A673 (cell line): ENCODE measurements at regions not wholly inside any gene's neighbourhood (a gene's known extent, or its start where the extent isn't known, plus 50 kb on each side); places are given as distances from the start of the nearest gene placed in this dataset.

Experiments used
- BruUV-seq: library from RNA; stranded (reverse); fragments of 400-500 nt; replicated peaks from 2 replicates; lab custom pipeline; 2021; lab: Mats Ljungman, UMichigan
- CTCF ChIA-PET: fragments of 300-600 bp; sonication (Branson Sonifier 250); formaldehyde crosslinking; loops from one replicate; lab custom pipeline; 2022; ENCODE audit warnings: antibody characterized with exemption; lab: Charles Lee
- POLR2A ChIA-PET: fragments of 300-600 bp; sonication (Branson Sonifier 250); formaldehyde crosslinking; loops from one replicate; lab custom pipeline; 2022; ENCODE audit warnings: antibody characterized with exemption; ENCODE audit not compliant: low non-redundant PET; lab: Charles Lee
- DNase-seq: peaks from one replicate; pipeline ENCODE4 v3.0.0-alpha.2; 2015; ENCODE audit warnings: low spot score
- H3K27ac ChIP-seq: fragments of 200-600 bp; sonication (generic); 2 replicates; pipeline ENCODE4 v1.5.1; 2016; ENCODE audit warnings: mixed run types, low read depth, mild to moderate bottlenecking, mixed read lengths, antibody characterized with exemption, low read length; ENCODE audit not compliant: poor library complexity, severe bottlenecking
- H3K27me3 ChIP-seq: fragments of 200-600 bp; sonication (generic); replicated peaks from 2 replicates; pipeline ENCODE4 v1.6.1; 2017; ENCODE audit warnings: mixed run types, low read depth, mild to moderate bottlenecking, mixed read lengths, antibody characterized with exemption, low read length; ENCODE audit not compliant: insufficient read depth, poor library complexity
- H3K36me3 ChIP-seq: fragments of 200-600 bp; sonication (generic); 2 replicates; pipeline ENCODE4 v1.6.1; 2016; ENCODE audit warnings: mixed run types, mild to moderate bottlenecking, mixed read lengths, antibody characterized with exemption, low read length; ENCODE audit not compliant: insufficient read depth, poor library complexity, severe bottlenecking
- H3K4me1 ChIP-seq: fragments of 200-600 bp; sonication (generic); 2 replicates; pipeline ENCODE4 v1.6.1; 2017; ENCODE audit warnings: mixed run types, mild to moderate bottlenecking, mixed read lengths, antibody characterized with exemption, low read length; ENCODE audit not compliant: insufficient read depth, poor library complexity, severe bottlenecking
- H3K4me3 ChIP-seq: fragments of 200-600 bp; sonication (generic); 2 replicates; pipeline ENCODE4 v1.5.1; 2016; ENCODE audit warnings: low read depth, mixed run types, mild to moderate bottlenecking, mixed read lengths, low read length; ENCODE audit not compliant: poor library complexity, severe bottlenecking
- H3K9me3 ChIP-seq: fragments of 200-600 bp; sonication (generic); 2 replicates; pipeline ENCODE4 v1.6.1; 2016; ENCODE audit warnings: mixed run types, low read depth, mild to moderate bottlenecking, mixed read lengths, antibody characterized with exemption, low read length; ENCODE audit not compliant: poor library complexity, severe bottlenecking
- EZH2 ChIP-seq: fragments of 200-600 bp; sonication (generic); IDR thresholded peaks from 2 replicates; pipeline ENCODE4 v1.6.1; 2017; ENCODE audit warnings: borderline replicate concordance, low read depth, mild to moderate bottlenecking, mixed read lengths, antibody characterized with exemption, low read length; ENCODE audit not compliant: poor library complexity, severe bottlenecking
- intact Hi-C: fragments of 100-400 bp; cut with micrococcal nuclease; formaldehyde crosslinking; loops from one replicate; pipeline ENCODE4 v1.10.0; 2022; ENCODE audit not compliant: unreplicated experiment
- TF ChIP-seq, protein P1 (sequence below): fragments of 300-800, 200-600 bp; sonication (generic); conservative IDR thresholded peaks from 2 replicates; pipeline ENCODE4 v1.5.1; 2017; ENCODE audit warnings: low read depth, mild to moderate bottlenecking, antibody characterized with exemption, low read length, moderate library complexity, mixed read lengths

DNA sequence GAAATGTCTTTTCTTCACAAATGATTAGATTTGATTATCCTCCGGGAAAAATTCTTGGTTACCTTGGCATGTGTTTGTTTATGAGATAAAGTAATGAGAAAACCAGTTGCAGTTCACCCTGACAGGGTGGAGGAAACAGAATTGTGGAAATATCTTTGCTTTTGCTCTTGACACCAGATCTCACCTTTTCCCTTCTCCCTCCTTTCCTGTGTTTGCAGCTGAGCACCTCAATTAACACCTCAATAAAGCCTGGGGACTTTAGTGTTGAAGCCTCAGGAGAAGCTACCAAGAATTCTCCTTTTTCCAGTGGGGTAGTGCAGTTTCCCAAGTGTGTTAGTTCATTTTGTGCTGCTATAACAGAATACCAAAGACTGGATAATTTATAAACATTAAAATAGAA lies 350.8 kb upstream of the IGFBP7 start:
- no peaks in the 10 kb centered on the region for H3K36me3 ChIP-seq
- H3K27ac ChIP-seq, result no peak overlapping the region
- intact Hi-C loops, result no loop called here
- no peak for DNase-seq
- no peaks in the 10 kb centered on the region for H3K27me3 ChIP-seq
- CTCF ChIA-PET, result no interaction called here
- H3K4me3 ChIP-seq, result no peak overlapping the region
- TF ChIP-seq, protein P1, sequence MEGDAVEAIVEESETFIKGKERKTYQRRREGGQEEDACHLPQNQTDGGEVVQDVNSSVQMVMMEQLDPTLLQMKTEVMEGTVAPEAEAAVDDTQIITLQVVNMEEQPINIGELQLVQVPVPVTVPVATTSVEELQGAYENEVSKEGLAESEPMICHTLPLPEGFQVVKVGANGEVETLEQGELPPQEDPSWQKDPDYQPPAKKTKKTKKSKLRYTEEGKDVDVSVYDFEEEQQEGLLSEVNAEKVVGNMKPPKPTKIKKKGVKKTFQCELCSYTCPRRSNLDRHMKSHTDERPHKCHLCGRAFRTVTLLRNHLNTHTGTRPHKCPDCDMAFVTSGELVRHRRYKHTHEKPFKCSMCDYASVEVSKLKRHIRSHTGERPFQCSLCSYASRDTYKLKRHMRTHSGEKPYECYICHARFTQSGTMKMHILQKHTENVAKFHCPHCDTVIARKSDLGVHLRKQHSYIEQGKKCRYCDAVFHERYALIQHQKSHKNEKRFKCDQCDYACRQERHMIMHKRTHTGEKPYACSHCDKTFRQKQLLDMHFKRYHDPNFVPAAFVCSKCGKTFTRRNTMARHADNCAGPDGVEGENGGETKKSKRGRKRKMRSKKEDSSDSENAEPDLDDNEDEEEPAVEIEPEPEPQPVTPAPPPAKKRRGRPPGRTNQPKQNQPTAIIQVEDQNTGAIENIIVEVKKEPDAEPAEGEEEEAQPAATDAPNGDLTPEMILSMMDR, result no peak
- no peak for TF ChIP-seq EZH2
- H3K9me3 ChIP-seq, result no peaks in the 10 kb centered on the region
- POLR2A ChIA-PET, result no interaction called here
- H3K4me1 ChIP-seq, result no peaks in the 10 kb centered on the region
- no TSS peak for BruUV-seq

DNA sequence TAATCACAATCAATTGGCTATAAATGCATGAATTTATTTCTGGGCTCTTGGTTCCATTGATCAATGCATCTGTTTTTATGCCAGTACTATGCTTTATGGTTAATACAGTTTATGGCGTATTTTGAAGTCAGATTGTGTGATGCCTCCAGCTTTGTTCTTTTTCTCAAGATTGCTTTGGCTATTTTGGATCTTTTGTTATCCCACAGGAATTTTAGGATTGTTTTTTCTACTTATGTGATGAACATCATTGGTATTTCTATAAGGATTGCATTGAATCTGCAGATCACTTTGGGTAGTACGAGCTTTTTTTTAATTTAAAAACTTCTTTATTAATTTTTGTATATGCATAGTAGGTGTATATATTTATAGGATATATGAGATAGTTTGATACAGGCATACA lies 338.7 kb upstream of the IGFBP7 start:
- ChIA-PET CTCF (no interaction called here), POLR2A (no interaction called here)
- no TSS peak for BruUV-seq
- Histone ChIP-seq H3K4me3 (no peak overlapping the region), H3K9me3 (no peaks in the 10 kb centered on the region), H3K27ac (no peak overlapping the region), H3K27me3 (no peaks in the 10 kb centered on the region), H3K4me1 (no peaks in the 10 kb centered on the region), H3K36me3 (no peaks in the 10 kb centered on the region)
- no peak for DNase-seq
- TF ChIP-seq, protein P1, result no peak
- TF ChIP-seq EZH2, result no peak
- intact Hi-C loops, result no loop called here

DNA sequence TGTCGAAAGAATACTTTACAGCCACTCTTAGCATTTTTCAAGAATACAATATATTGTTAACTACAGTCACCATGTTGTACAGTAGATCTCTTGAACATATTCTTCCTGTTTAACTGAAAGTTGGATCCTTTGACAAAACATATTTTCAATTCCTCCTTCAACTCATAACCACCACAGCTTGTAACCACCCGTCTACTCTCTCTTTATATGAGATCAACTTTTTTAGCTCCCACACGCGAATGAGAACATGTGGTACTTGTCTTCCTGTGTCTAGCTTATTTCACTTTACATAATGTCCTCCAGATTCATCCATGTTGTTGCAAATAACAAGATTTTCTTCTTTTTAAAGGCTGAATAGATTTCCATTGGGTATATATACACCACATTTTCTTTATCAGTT lies 338.3 kb upstream of the IGFBP7 start:
- no TSS peak for BruUV-seq
- CTCF ChIA-PET, result no interaction called here
- Histone ChIP-seq H3K27ac (no peak overlapping the region), H3K27me3 (no peaks in the 10 kb centered on the region), H3K36me3 (no peaks in the 10 kb centered on the region), H3K4me3 (no peak overlapping the region), H3K9me3 (no peaks in the 10 kb centered on the region), H3K4me1 (no peaks in the 10 kb centered on the region)
- intact Hi-C loops, result no loop called here
- TF ChIP-seq EZH2, result no peak
- TF ChIP-seq, protein P1, result no peak
- DNase-seq, result no peak
- POLR2A ChIA-PET, result no interaction called here
